IPS DF 4.7 (cell line): ENCODE measurements at regions not wholly inside any gene's neighbourhood (a gene's known extent, or its start where the extent isn't known, plus 50 kb on each side); places are given as distances from the start of the nearest gene placed in this dataset.
"Not testable (repeated sequence)": the region's sequence is repeated elsewhere in the genome, so short reads cannot be mapped to it uniquely, and the experiment has no call there.

Experiments used
- DNase-seq: peaks from one replicate; pipeline ENCODE4 v3.0.0-alpha.2; 2013; ENCODE audit warnings: low spot score; ENCODE audit errors: extremely low read depth

GRCh38 chr21:23811805-23812204, 1795.5 kb downstream of the MRPL39 start:
- DNase-seq: no peak

- DNase-seq: no peak
These were observed 1797.7 kb downstream of the MRPL39 start for GRCh38 chr21:23809573-23809972.

- not testable (repeated sequence) for DNase-seq
These were observed 1800.2 kb downstream of the MRPL39 start for GRCh38 chr21:23806966-23807548.

- no peak for DNase-seq
These were observed 1802.4 kb downstream of the MRPL39 start for GRCh38 chr21:23804866-23805265.

GRCh38 chr21:23801292-23801691, 1806.0 kb downstream of the MRPL39 start:
- DNase-seq: no peak

GRCh38 chr21:23799376-23799775, 1807.9 kb downstream of the MRPL39 start:
- no peak for DNase-seq

GRCh38 chr21:23792300-23792699, 1815.0 kb downstream of the MRPL39 start:
- DNase-seq: no peak

- DNase-seq: no peak
These were observed 1817.4 kb downstream of the MRPL39 start for GRCh38 chr21:23789864-23790263.

- DNase-seq: no peak
These were observed 1827.0 kb downstream of the MRPL39 start for GRCh38 chr21:23780326-23780725.

GRCh38 chr21:23743821-23744220, 1863.5 kb downstream of the MRPL39 start:
- DNase-seq: no peak

GRCh38 chr21:23740463-23740862, 1866.8 kb downstream of the MRPL39 start:
- no peak for DNase-seq

GRCh38 chr21:23732776-23733175, 1874.5 kb downstream of the MRPL39 start:
- DNase-seq: no peak

- DNase-seq: no peak
These were observed 1878.0 kb downstream of the MRPL39 start for GRCh38 chr21:23729331-23729730.

- no peak for DNase-seq
These were observed 1881.7 kb downstream of the MRPL39 start for GRCh38 chr21:23725576-23725975.

- no peak for DNase-seq
These were observed 1888.6 kb downstream of the MRPL39 start for GRCh38 chr21:23718446-23719285.

- DNase-seq: no peak
These were observed 1895.1 kb downstream of the MRPL39 start for GRCh38 chr21:23712166-23712565.

GRCh38 chr21:23706431-23706830, 1900.8 kb downstream of the MRPL39 start:
- DNase-seq: no peak

GRCh38 chr21:23699402-23699801, 1907.9 kb downstream of the MRPL39 start:
- no peak for DNase-seq

- no peak for DNase-seq
These were observed 1908.7 kb downstream of the MRPL39 start for GRCh38 chr21:23698619-23699018.

- no peak for DNase-seq
These were observed 1911.8 kb downstream of the MRPL39 start for GRCh38 chr21:23695443-23695842.

- no peak for DNase-seq
These were observed 1912.9 kb downstream of the MRPL39 start for GRCh38 chr21:23694390-23694789.

- DNase-seq: no peak
These were observed 1917.0 kb downstream of the MRPL39 start for GRCh38 chr21:23690316-23690715.
